Left colon (tissue), 2 donors: ENCODE measurements at regions not wholly inside any gene's neighbourhood (a gene's known extent, or its start where the extent isn't known, plus 50 kb on each side); places are given as distances from the start of the nearest gene placed in this dataset.

Experiments used
- ATAC-seq: fragments of 200-7000 bp; cut with Tn5 transposase; one replicate; pipeline ENCODE4 v1.9.1; 2020; ENCODE audit warnings: mild to moderate bottlenecking, moderate library complexity
- DNase-seq, 2 donors: peaks; one replicate each; pipeline ENCODE4 v3.0.0-alpha.2; 2020
- intact Hi-C, 2 donors: fragments of 100-400 bp; cut with DNase I in 1 of 2; cut with micrococcal nuclease in 1 of 2; formaldehyde crosslinking; loops; one replicate each; pipeline versions ENCODE4 v1.11.2 to v1.14.0; 2022; cut with DNase I, micrococcal nuclease
- donor health status: DM: no; HTN: no; CAD: no.
- donor health status: DM: yes; HTN: yes; CAD: no.

DNA sequence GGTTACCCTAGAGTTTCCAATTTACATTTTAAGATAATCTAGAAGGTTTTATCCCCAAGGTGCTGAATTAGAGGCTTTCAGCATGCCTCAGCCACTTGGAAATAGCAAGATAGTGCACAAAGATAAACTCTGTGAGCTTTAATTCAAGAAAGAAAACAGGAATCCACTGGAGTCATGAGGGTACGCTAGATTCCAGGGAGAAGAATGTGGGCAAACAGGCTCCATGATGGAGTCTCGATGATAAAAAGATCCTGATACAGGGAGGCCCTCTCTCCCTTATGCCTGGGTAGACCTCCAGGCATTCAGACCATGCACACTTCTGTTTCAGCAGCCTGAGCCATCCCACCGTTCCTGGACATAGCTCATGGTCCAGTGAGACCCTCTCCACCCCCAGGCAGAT, 344.6 kb upstream of the LCORL start:
- intact Hi-C loops, result no loop called here
- ATAC-seq (no peak), DNase-seq (no peak)

- intact Hi-C loops, result no loop called here
- ATAC-seq (no peak), DNase-seq (no peak)
These were observed 322.0 kb upstream of the LCORL start for GRCh38 chr4:18343581-18343980.

DNA sequence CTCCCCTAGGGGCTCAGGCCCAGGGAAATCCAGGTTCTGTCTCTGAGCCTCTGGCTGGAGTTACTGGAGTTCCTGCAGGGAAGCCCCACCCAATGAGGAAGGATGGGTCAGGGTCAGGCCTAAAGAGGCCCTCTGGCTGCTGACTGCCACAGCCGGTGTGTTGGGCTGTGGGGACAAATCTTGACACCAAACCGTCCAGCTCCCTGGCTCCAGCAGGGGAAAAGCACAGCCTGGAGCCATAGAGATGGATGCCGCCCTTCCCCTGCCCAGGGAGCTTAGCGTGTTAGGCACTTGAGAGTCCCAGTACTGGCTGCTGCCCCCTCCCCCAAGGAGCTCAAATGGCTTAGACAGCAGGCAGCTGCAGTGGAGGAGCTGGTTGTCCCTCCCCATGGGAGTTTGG, 321.3 kb upstream of the LCORL start:
- ATAC-seq (no peak), DNase-seq (no peak)
- intact Hi-C loops, result no loop called here

- no peak for DNase-seq
- ATAC-seq, result no peak
- intact Hi-C loops, result no loop called here
These were observed 300.5 kb upstream of the LCORL start for GRCh38 chr4:18321956-18322530.

DNA sequence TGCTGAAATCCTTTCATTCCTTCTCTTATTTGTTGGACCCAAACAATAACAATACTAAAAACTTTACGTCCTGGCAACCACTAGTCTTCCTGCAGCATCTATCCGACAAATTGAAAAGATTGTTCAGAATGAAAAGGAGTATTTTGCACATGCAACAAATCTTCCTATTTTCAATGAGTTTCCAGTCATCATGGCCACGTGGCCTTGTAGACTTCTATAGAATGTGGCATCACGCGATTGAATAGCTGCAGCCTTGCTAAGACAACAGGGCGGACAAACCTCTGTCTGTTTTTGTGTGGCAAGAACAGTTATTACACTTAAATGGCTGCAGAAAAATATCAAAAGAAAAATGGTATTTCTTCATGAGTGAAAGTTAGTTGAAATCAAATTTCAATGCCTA, 297.9 kb upstream of the LCORL start:
- ATAC-seq, result no peak
- intact Hi-C loops, result no loop called here
- DNase-seq, result no peak

DNA sequence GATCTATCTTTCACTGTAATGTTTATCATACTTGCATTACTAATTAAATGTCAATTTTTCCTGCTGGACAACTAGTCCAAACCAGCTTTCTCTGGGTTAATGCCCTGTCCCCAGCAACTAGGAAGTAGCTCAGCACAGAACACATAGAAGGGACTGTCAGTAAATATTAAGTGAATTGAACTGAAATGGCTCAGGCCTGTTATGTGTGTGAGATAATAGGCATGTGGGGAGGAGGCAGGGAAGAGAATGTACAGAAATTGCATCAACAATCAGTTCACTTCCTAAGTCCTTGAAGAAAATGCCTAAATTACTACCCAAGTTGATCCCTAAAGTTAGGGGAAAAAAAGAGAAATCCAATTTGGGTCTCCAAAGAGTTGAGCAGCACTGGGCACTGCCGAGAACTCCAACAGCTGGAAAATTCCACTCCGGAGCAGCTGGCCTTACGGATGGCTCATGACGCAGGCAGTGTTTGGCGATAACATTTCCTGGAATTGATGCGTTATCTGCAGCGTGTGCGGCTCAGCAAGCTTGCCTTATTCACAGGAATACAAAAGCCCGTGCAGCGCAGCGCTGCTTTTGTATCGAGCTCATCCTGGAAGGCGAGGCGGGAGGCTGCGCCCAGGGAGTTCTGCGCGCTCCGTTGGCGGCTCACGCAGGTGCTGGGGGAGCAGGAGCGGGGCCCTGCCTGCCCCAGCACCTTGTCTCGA, 297.3 kb upstream of the LCORL start:
- no peak for ATAC-seq
- intact Hi-C loops, result no loop called here
- DNase-seq, result peak in 1 of 2 donors; percentile 3

DNA sequence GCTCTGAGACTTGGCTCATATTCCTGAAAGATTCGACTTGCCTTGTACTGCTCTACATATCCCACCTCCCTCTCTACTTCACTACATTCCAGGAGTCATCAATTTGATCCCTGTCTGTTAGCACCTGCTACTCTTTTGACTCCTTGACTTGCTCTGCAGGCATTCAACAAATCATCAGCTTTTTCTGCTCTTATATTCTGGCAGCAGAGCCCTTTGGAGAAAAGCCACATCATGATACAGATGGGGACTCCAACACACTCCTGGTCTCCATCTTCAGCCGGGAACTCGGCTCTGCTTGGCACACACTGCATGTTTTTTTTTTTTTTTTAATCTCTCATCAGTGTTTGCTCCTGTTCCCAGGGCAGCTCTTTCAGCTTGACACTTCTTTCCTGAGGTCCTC, 293.2 kb upstream of the LCORL start:
- intact Hi-C loops, result no loop called here
- ATAC-seq (no peak), DNase-seq (no peak)

- no peak for ATAC-seq
- intact Hi-C loops, result no loop called here
- DNase-seq, result no peak
These were observed 276.1 kb upstream of the LCORL start for GRCh38 chr4:18297684-18298083.

- DNase-seq (no peak), ATAC-seq (no peak)
- intact Hi-C loops, result no loop called here
These were observed 274.9 kb upstream of the LCORL start for GRCh38 chr4:18296411-18296810.

- no peak for DNase-seq
- intact Hi-C loops, result no loop called here
- no peak for ATAC-seq
These were observed 273.3 kb upstream of the LCORL start for GRCh38 chr4:18294846-18295245.

- DNase-seq (no peak), ATAC-seq (no peak)
- intact Hi-C loops, result no loop called here
These were observed 272.5 kb upstream of the LCORL start for GRCh38 chr4:18294021-18294420.

DNA sequence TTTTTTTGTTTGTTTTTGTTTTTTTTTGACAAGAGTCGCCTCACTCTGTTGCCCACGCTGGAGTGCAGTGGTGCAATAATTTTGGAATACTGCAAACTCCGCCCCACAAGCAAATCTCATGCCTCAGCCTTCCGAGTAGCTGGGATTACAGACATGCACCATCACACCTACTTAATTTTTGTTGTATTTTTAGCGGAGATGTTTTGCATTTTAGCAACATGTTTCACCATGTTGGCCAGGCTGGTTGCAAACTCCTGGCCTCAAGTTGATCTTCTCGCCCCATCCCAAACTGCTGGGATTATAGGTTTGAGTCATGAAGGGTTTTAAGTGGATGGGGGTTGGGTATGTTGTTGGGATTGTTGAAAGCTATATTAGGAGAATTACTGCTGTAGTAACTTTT, 270.9 kb upstream of the LCORL start:
- DNase-seq (no peak), ATAC-seq (no peak)
- intact Hi-C loops, result no loop called here

- intact Hi-C loops, result no loop called here
- ATAC-seq (no peak), DNase-seq (no peak)
These were observed 270.4 kb upstream of the LCORL start for GRCh38 chr4:18291981-18292380.

DNA sequence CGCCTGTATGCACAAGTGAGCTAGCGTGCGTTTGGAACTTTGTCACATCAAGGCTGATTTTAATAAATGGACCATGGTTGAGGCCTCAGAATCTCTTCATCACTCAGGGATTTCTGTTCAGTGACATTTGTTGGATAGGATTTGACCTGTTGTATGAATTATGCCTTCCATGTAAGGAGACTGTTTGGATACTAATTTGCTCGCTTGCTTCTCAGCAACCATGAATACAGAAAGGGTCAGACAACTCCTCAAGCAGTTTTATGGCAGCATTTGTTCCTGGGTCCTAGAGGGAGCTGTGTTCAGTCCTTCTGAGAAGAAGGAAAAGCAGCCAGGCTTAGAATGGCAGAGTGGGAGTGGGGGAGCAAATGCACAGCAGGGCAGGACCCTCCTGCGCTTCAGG, 269.7 kb upstream of the LCORL start:
- peak; percentile 26 for ATAC-seq
- intact Hi-C loops, result no loop called here
- DNase-seq, result no peak

GRCh38 chr4:18285357-18285756, 263.8 kb upstream of the LCORL start:
- ATAC-seq, result no peak
- no peak for DNase-seq
- intact Hi-C loops, result no loop called here

DNA sequence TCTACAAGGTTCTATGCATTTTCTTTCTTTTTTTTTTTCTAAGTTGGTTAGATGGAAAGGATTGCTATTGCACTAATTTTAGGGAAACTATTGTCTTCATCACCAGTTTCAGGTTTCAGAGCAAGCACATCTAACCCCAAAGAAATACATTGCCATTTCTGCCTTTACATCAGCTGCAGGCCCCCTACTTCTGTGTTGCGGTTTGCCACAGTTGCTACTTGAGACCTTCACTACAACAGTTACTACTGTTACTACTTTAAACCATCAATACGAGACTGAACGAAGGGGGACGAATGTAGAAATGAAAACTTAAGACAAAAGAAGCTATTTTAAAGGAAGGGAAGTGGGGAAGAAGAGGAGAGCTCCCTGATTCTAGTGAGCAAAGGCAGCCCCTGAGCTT, 256.7 kb upstream of the LCORL start:
- intact Hi-C loops, result no loop called here
- no peak for DNase-seq
- ATAC-seq, result no peak

DNA sequence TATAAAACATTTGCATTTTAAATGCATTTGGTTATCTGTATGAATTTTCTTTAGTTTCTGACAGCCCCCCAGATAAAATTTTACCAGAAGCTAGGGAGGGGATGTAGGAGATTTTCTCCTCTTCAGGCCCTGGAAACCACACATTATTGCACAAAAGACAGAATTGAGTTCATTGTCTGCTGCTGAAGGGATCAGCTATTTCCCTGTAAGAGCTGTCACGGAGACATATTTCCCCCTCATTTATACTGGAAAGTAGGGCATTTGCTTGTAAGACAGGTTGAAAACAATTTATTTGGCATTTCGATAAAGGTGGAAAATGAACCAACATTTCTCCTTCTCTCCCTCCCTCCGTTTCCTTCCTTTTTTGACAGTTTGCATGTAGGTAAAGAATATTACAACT, 241.3 kb upstream of the LCORL start:
- intact Hi-C loops, result no loop called here
- ATAC-seq, result no peak
- no peak for DNase-seq

DNA sequence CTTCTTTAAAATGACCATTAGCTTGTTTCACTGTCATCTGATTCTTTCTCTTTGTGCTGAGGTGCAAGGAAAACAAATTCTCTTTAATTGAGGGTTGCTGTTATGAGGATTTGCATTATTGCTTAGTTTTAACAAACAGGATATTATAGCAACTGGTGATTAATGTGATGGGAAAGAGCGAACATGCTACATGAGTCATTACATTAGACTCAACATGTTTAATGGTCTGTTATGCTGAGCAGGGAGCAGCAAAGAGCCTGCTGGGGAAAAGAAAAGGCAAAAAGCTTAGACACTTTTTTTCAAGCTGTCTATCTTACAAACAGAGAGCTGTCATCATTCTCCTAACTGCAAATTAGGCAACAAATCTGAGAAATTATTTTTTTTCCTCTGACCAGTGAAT, 230.5 kb upstream of the LCORL start:
- ATAC-seq (no peak), DNase-seq (no peak)
- intact Hi-C loops, result no loop called here

- DNase-seq (no peak), ATAC-seq (no peak)
- intact Hi-C loops, result no loop called here
These were observed 229.0 kb upstream of the LCORL start for GRCh38 chr4:18250564-18250963.

GRCh38 chr4:18248611-18249010, 227.1 kb upstream of the LCORL start:
- DNase-seq, result no peak
- ATAC-seq, result no peak
- intact Hi-C loops, result no loop called here

DNA sequence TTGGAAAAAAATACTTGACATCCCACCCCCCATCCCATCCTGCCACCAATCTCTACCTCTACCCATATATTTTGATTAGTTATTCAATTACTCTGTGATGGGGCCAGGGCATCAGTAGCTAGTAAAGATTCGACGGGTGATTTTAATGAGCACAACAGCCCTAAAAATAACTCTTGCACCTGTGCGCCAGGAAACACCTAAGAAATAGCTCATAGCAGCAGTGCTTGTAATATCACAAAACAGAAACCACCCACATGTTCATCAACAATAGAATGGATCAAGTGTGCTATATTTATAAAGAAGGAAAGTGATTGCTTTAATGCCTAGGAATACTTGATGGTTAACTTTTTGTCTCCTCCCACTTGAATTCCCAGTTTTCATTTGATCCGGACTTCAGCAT, 225.6 kb upstream of the LCORL start:
- intact Hi-C loops, result no loop called here
- ATAC-seq (no peak), DNase-seq (no peak)
